HK-2 (cell line): ENCODE measurements at regions not wholly inside any gene's neighbourhood (a gene's known extent, or its start where the extent isn't known, plus 50 kb on each side); places are given as distances from the start of the nearest gene placed in this dataset.

Experiments used
- DNase-seq: peaks from one replicate; pipeline ENCODE4 v3.0.0-alpha.2; 2018; ENCODE audit not compliant: unreplicated experiment

GRCh38 chr2:216320852-216321251, 51.4 kb downstream of the MARCHF4 start:
- DNase-seq = no peak

GRCh38 chr2:216319771-216320170, 52.5 kb downstream of the MARCHF4 start:
- no peak for DNase-seq

GRCh38 chr2:216318521-216318874, 53.8 kb downstream of the MARCHF4 start:
- no peak for DNase-seq

GRCh38 chr2:216317831-216318520, 54.3 kb downstream of the MARCHF4 start:
- DNase-seq = no peak

GRCh38 chr2:216316743-216317142, 55.5 kb downstream of the MARCHF4 start:
- peak; percentile 50 for DNase-seq

- DNase-seq = peak; percentile 71
These were observed 56.3 kb downstream of the MARCHF4 start for GRCh38 chr2:216315802-216316603.

- no peak for DNase-seq
These were observed 59.8 kb downstream of the MARCHF4 start for GRCh38 chr2:216312441-216312840.

GRCh38 chr2:216308576-216308975, 63.7 kb downstream of the MARCHF4 start:
- DNase-seq = no peak

- DNase-seq = no peak
These were observed 64.8 kb downstream of the MARCHF4 start for GRCh38 chr2:216307496-216307895.

- no peak for DNase-seq
These were observed 65.4 kb downstream of the MARCHF4 start for GRCh38 chr2:216306868-216307267.

- no peak for DNase-seq
These were observed 66.7 kb downstream of the MARCHF4 start for GRCh38 chr2:216305574-216305973.

GRCh38 chr2:216302981-216303676, 69.2 kb downstream of the MARCHF4 start:
- no peak for DNase-seq

GRCh38 chr2:216300906-216301305, 71.4 kb downstream of the MARCHF4 start:
- no peak for DNase-seq

GRCh38 chr2:216299588-216299987, 72.7 kb downstream of the MARCHF4 start:
- no peak for DNase-seq

GRCh38 chr2:216298719-216299495, 73.4 kb downstream of the MARCHF4 start:
- no peak for DNase-seq

- DNase-seq = no peak
These were observed 75.4 kb downstream of the MARCHF4 start for GRCh38 chr2:216296856-216297255.

- DNase-seq = no peak
These were observed 78.0 kb downstream of the MARCHF4 start for GRCh38 chr2:216294305-216294704.

- no peak for DNase-seq
These were observed 78.4 kb downstream of the MARCHF4 start for GRCh38 chr2:216293883-216294282.

GRCh38 chr2:216292886-216293301, 79.4 kb downstream of the MARCHF4 start:
- no peak for DNase-seq

GRCh38 chr2:216292475-216292874, 79.8 kb downstream of the MARCHF4 start:
- DNase-seq = no peak

GRCh38 chr2:216289470-216289869, 82.8 kb downstream of the MARCHF4 start:
- DNase-seq = no peak

GRCh38 chr2:216287251-216287650, 85.0 kb downstream of the MARCHF4 start:
- no peak for DNase-seq
